Stomach (tissue), 8 donors: ENCODE measurements at regions not wholly inside any gene's neighbourhood (a gene's known extent, or its start where the extent isn't known, plus 50 kb on each side); places are given as distances from the start of the nearest gene placed in this dataset.

Experiments
- DNase-seq, 2 donors: peaks; one replicate each; pipeline versions ENCODE4 v3.0.0 to v3.0.0-alpha.2; 2013 to 2019
- H3K27ac ChIP-seq, 5 donors: fragments of 200-600 bp in 4 of 5; sonication (generic) in 4 of 5; one replicate each; pipeline ENCODE4 v1.5.1; 2013 to 2019; ENCODE audit warnings: mild to moderate bottlenecking in 1 of 5, moderate library complexity in 1 of 5
- H3K27me3 ChIP-seq, 3 donors: fragments of 200-600 bp; sonication (generic); one replicate each; pipeline ENCODE4 v1.5.1; 2017 to 2019; ENCODE audit warnings: mixed run types in 1 of 3
- H3K36me3 ChIP-seq, 4 donors: fragments of 200-600 bp; sonication (generic); 1 replicate in 3 of 4; 2 replicates in 1 of 4; pipeline ENCODE4 v1.5.1; 2016 to 2019
- H3K4me1 ChIP-seq, 4 donors: fragments of 200-600 bp; sonication (generic); one replicate each; pipeline ENCODE4 v1.5.1; 2016 to 2019
- H3K4me3 ChIP-seq, 4 donors: fragments of 200-600 bp; sonication (generic) in 3 of 4; one replicate each; pipeline ENCODE4 v1.5.1; 2016 to 2019; ENCODE audit warnings: mild to moderate bottlenecking in 1 of 4
- H3K9me3 ChIP-seq, 4 donors: fragments of 200-600 bp; sonication (generic); one replicate each; pipeline ENCODE4 v1.5.1; 2016 to 2019
- EP300 ChIP-seq: sonication (generic); formaldehyde crosslinking; IDR thresholded peaks from one replicate; pipeline ENCODE4 v1.6.1; 2017; ENCODE audit warnings: antibody characterized with exemption
- POLR2A ChIP-seq, 4 donors: fragments of 450-650 bp; IDR thresholded peaks; one replicate each; pipeline ENCODE4 v1.6.1; 2016; ENCODE audit warnings: antibody characterized with exemption in 4 of 4, control low read depth in 2 of 4, mild to moderate bottlenecking in 1 of 4, moderate library complexity in 1 of 4
- POLR2AphosphoS5 ChIP-seq, 3 donors: sonication (generic); formaldehyde crosslinking; IDR thresholded peaks; one replicate each; pipeline ENCODE4 v1.6.1; 2016; ENCODE audit warnings: antibody characterized with exemption in 3 of 3
- WGBS, 5 donors: extraction: QIAGEN DNeasy Blood & Tissue Kit in 3 of 5; methylation state at CpG; one replicate each; pipeline versions ENCODE4 v1.1.5 to v1.1.7; 2013 to 2018; 5-methylcytosine and 5-hydroxymethylcytosine counted together
- intact Hi-C: fragments of 100-400 bp; cut with DNase I; formaldehyde crosslinking; loops from one replicate; pipeline ENCODE4 v1.15.1; 2023; ENCODE audit warnings: low total_unique reads
- TF ChIP-seq, protein P1 (sequence below), 7 experiments: fragments of 450-650 bp in 4 of 7; fragments of 200-600 bp in 3 of 7; sonication (generic) in 3 of 7; IDR thresholded peaks; one replicate each; pipeline ENCODE4 v1.5.1; 2016 to 2019; ENCODE audit warnings: antibody characterized with exemption in 7 of 7, control low read depth in 2 of 7, mild to moderate bottlenecking in 1 of 7
- donor health status: healthy with polysubstance abuse.
- donor health status: Bipolar disorder and iron deficiency.
- donor health status: healthy.

- no peak for TF ChIP-seq EP300
- TF ChIP-seq, protein P1, sequence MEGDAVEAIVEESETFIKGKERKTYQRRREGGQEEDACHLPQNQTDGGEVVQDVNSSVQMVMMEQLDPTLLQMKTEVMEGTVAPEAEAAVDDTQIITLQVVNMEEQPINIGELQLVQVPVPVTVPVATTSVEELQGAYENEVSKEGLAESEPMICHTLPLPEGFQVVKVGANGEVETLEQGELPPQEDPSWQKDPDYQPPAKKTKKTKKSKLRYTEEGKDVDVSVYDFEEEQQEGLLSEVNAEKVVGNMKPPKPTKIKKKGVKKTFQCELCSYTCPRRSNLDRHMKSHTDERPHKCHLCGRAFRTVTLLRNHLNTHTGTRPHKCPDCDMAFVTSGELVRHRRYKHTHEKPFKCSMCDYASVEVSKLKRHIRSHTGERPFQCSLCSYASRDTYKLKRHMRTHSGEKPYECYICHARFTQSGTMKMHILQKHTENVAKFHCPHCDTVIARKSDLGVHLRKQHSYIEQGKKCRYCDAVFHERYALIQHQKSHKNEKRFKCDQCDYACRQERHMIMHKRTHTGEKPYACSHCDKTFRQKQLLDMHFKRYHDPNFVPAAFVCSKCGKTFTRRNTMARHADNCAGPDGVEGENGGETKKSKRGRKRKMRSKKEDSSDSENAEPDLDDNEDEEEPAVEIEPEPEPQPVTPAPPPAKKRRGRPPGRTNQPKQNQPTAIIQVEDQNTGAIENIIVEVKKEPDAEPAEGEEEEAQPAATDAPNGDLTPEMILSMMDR (IDR thresholded peaks at IDR 0.05) = no peak
- no peak for TF ChIP-seq POLR2AphosphoS5 (IDR thresholded peaks at IDR 0.05)
- no peak for TF ChIP-seq POLR2A (IDR thresholded peaks at IDR 0.05)
- H3K36me3 ChIP-seq = no peaks in the 10 kb centered on the region
- H3K27me3 ChIP-seq = no peaks in the 10 kb centered on the region
- DNase-seq = no peak
- intact Hi-C loops = no loop called here
- H3K9me3 ChIP-seq = no peaks in the 10 kb centered on the region
- H3K4me3 ChIP-seq = no peak overlapping the region
- 49 to 62% (median 59%) methylated on average over 2 of the region's 2 CpGs for WGBS, 5 donors
- peaks cover 0 to 7% (median 4%) of the 10 kb centered on the region in 4 donors for H3K4me1 ChIP-seq
- H3K27ac ChIP-seq = no peak overlapping the region
These were observed 398.4 kb upstream of the B3GALT2 start for GRCh38 chr1:193584731-193585239.

GRCh38 chr1:193581341-193581740 is 394.9 kb upstream of the B3GALT2 start:
- Histone ChIP-seq H3K4me3 (no peak overlapping the region), H3K4me1 (no peaks in the 10 kb centered on the region), H3K27me3 (no peaks in the 10 kb centered on the region), H3K36me3 (no peaks in the 10 kb centered on the region), H3K27ac (no peak overlapping the region), H3K9me3 (no peaks in the 10 kb centered on the region)
- intact Hi-C loops = no loop called here
- 83 to 94% (median 84%) methylated on average over 3 of the region's 3 CpGs for WGBS, 5 donors
- no peak for DNase-seq
- TF ChIP-seq POLR2A (IDR thresholded peaks at IDR 0.05) (no peak), EP300 (no peak)
- TF ChIP-seq, protein P1 (IDR thresholded peaks at IDR 0.05) = no peak

GRCh38 chr1:193580419-193580818 is 394.0 kb upstream of the B3GALT2 start:
- Histone ChIP-seq H3K36me3 (no peaks in the 10 kb centered on the region), H3K27ac (no peak overlapping the region), H3K4me3 (no peak overlapping the region), H3K27me3 (no peaks in the 10 kb centered on the region), H3K9me3 (no peaks in the 10 kb centered on the region), H3K4me1 (no peaks in the 10 kb centered on the region)
- WGBS, 5 donors = 86 to 92% (median 90%) methylated on average over 3 of the region's 3 CpGs
- no peak for TF ChIP-seq POLR2A (IDR thresholded peaks at IDR 0.05)
- TF ChIP-seq, protein P1 (IDR thresholded peaks at IDR 0.05) = no peak
- no peak for TF ChIP-seq EP300
- no peak for TF ChIP-seq POLR2AphosphoS5 (IDR thresholded peaks at IDR 0.05)
- no peak for DNase-seq
- intact Hi-C loops = no loop called here

DNA sequence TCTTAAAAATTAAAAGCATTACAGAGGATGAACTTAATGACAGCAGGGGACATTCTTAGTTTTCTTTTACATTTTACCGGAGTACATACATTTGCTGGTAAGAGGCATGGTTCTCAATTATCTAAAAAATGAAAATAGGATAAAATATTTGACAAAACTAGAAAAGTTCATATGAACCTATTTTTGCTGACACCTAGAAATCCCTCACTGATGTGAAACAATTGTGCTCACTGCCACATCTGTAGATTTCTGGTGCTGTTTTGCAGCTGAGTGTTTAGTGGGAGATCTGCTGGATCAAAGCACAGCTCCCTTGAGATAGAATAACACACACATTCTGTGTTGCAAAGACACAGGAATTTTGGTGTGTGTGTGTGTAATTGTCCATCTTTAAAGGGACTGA is 392.9 kb upstream of the B3GALT2 start:
- Histone ChIP-seq H3K4me3 (no peak overlapping the region), H3K27me3 (no peaks in the 10 kb centered on the region), H3K27ac (no peak overlapping the region), H3K4me1 (no peaks in the 10 kb centered on the region), H3K9me3 (no peaks in the 10 kb centered on the region), H3K36me3 (no peaks in the 10 kb centered on the region)
- WGBS, 5 donors = 94 to 100% (median 98%) methylated on average over 1 of the region's 1 CpG
- no peak for DNase-seq
- intact Hi-C loops = no loop called here
- TF ChIP-seq POLR2AphosphoS5 (IDR thresholded peaks at IDR 0.05) (no peak), EP300 (no peak), POLR2A (IDR thresholded peaks at IDR 0.05) (no peak)
- TF ChIP-seq, protein P1 (IDR thresholded peaks at IDR 0.05) = no peak
